HuH-7.5 (cell line): ENCODE measurements at regions not wholly inside any gene's neighbourhood (a gene's known extent, or its start where the extent isn't known, plus 50 kb on each side); places are given as distances from the start of the nearest gene placed in this dataset.
"Not testable (repeated sequence)": the region's sequence is repeated elsewhere in the genome, so short reads cannot be mapped to it uniquely, and the experiment has no call there.

Experiments used
- DNase-seq: peaks from one replicate; pipeline ENCODE4 v3.0.0; 2011; ENCODE audit warnings: low spot score

- no peak for DNase-seq
Observed at GRCh38 chr15:92825985-92826384, 74.1 kb upstream of the CHD2 start.

DNA sequence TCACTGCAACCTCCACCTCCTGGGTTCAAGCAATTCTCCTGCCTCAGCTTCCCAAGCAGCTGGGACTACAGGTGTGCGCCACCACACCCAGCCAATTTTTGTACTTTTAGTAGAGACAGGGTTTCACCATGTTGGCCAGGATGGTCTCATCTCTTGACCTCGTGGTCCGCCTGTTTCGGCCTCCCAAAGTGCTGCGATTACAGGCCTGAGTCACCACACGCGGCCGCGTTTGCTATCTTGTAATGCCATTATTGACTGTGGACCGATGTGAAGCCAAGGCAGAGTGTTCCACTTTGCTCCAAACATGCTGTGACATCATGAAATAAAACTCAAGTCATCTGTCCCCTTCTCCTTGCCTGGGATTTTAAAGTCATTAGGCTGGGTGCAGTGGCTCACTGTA is 72.1 kb upstream of the CHD2 start:
- DNase-seq, result not testable (repeated sequence)

DNA sequence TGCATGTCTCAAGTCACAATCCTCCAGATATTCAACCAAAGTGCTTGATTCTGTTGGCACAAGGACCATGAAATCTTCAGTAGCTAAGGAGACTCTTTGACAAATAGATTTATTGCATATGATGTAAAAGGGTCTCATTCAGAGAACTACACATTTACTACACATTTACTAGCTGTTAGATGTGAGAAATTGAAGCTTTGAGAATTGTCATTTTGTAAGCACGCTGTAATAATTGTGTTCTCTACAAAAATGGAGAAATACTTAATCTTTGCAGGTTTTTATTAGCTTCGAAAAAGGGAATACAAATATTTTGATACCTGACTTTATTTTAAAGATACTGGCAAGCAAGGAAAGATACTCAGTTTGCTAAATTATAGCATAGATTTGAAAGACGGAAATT is 70.2 kb upstream of the CHD2 start:
- DNase-seq, result no peak

DNA sequence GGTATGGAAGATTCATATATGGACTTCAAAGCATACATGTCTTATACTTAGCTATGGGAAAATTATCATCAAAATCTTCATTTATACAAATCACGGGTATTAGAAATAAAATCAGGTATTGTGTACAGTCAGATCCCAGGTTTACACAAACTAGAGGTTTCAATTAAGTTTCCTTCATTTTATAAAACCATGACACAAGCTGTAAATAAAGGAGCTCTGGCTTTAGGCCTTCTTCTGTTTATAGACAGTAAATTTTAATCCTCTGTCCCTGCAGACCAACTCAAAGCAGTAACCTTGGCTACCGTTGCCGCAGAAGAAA is 68.8 kb upstream of the CHD2 start:
- no peak for DNase-seq

DNA sequence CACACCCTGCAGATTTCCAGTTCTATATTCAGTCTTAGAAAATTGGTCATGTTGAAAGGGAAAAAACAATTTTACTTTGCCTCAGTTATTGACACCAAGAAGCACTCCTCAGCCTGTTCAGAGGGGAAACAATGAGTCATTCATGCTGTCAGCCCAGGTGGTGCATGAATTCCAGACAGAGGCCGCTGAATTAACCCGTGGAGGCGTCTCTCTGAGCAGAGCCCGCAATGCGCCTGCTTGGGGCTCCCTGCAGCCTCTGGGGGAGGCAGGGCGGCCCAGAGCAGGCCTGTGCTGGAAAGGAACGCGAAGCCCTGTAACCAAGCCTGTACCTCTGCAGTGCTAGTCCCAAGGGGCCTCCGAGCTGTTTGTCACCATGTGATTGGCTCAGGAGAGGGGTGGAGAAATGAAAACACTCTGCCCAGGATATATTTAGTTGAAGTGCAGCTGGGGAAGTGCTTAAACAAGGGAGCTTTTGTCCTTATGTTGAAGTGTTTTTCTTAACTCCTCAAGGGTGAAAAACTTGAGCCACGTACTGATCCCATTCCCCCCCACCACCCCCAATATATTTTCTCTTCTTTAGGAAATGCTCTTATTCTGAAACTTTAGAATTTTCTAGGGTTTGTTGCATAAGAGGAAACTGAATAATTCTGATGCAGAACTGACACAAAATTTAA is 68.3 kb upstream of the CHD2 start:
- peak; percentile 89 for DNase-seq

DNA sequence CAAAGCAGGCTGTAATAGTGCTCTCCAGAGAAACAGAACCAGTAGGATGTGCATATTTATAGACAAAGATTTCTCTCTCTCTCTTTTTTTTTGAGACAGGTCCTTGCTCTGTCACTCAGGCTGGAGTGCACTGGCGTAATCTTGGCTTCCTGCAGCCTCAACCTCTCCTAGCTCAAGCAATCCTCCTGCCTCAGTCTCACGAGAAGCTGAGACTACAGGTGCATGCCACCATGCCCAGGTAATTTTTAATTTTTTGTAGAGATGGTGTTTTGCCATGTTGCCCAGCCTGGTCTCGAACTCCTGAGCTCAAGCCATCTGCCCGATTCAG is 67.1 kb upstream of the CHD2 start:
- no peak for DNase-seq

- DNase-seq, result no peak
Observed at GRCh38 chr15:92833493-92834271, 66.4 kb upstream of the CHD2 start.

DNA sequence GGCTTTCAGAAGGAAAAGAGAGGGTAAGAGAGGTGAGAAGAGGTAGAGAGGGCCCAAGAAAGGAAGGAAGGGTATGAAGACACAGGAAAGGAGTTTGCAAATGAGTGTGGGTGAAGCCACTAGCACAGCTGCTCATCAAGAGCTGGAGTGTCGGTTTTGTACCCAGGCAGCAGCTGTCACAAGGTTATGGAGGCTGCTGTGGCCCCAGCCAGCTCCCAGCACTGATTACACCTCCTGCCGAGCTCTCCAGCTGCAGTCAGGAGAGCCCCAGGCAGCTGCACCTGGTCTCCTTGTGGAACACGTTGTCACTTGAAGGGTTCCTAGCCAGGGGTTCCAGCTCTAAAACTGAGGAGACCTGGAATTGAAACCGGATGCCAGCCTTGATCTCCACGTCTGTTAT is 60.4 kb upstream of the CHD2 start:
- no peak for DNase-seq

GRCh38 chr15:92840149-92840548 is 60.0 kb upstream of the CHD2 start:
- no peak for DNase-seq

GRCh38 chr15:92843326-92843725 is 56.8 kb upstream of the CHD2 start:
- no peak for DNase-seq

GRCh38 chr15:92843814-92844213 is 56.3 kb upstream of the CHD2 start:
- no peak for DNase-seq

- DNase-seq, result no peak
Observed at GRCh38 chr15:92845126-92845508, 55.0 kb upstream of the CHD2 start.

- DNase-seq, result no peak
Observed at GRCh38 chr15:92846741-92847140, 53.4 kb upstream of the CHD2 start.

- DNase-seq, result no peak
Observed at GRCh38 chr15:92847841-92848240, 52.3 kb upstream of the CHD2 start.

GRCh38 chr15:92848464-92848851 is 51.7 kb upstream of the CHD2 start:
- no peak for DNase-seq

DNA sequence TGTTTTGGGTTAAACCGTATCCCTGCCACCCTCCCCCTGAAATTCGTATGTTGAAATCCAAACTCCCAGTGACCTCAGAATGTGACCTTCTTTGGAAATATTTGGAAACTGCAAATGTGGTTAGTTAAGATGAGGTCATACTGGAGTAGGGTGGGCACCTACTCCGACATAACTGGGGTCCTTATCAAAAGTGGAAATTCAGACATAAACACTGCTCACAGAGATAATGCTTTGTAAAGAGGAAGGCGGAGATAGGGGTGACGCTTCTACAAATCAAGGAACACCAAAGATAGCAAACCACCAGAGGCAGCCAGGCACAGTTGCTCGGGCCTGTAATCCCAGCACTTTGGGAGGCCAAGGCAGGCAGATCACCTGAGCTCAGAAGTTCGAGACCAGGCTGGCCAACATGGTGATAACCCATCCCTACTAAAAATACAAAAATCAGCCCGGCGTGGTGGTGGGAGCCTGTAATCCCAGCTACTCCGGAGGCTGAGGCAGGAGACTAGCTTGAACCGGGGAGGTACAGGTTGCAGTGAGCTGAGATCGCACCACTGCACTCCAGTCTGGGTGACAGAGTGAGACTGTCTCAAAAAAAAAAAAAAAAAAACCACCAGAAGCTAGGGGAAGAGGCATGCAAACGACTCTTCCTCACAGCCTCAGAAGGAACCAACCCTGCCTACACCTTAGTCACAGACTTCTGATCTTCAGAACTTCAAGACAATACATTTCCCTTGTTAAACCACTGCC is 51.1 kb upstream of the CHD2 start:
- DNase-seq, result no peak

- not testable (repeated sequence) for DNase-seq
Observed at GRCh38 chr15:92850218-92850617, 49.9 kb upstream of the CHD2 start.
